Memory B cell (primary cell): ENCODE measurements at regions not wholly inside any gene's neighbourhood (a gene's known extent, or its start where the extent isn't known, plus 50 kb on each side); places are given as distances from the start of the nearest gene placed in this dataset.

ENCODE experiments used
- ATAC-seq: fragments of 150-1000 bp; cut with Tn5 transposase; 2 replicates; pipeline ENCODE4 v1.10.0; 2021; ENCODE audit warnings: low read depth, mild to moderate bottlenecking, moderate library complexity
- DNase-seq, 2 donors: peaks; one replicate each; pipeline ENCODE4 v3.0.0; 2022; ENCODE audit warnings: low spot score in 2 of 2
- H3K27ac Mint-ChIP-seq: one replicate; pipeline ENCODE4 v1.8.0; 2022; ENCODE audit warnings: mild to moderate bottlenecking, moderate library complexity, mixed read lengths
- H3K27me3 Mint-ChIP-seq: one replicate; pipeline ENCODE4 v1.8.0; 2022; ENCODE audit warnings: mixed read lengths
- H3K36me3 Mint-ChIP-seq: one replicate; pipeline ENCODE4 v1.8.0; 2022; ENCODE audit warnings: mild to moderate bottlenecking, mixed read lengths
- H3K4me1 Mint-ChIP-seq: one replicate; pipeline ENCODE4 v1.8.0; 2022; ENCODE audit warnings: mixed read lengths
- H3K4me3 Mint-ChIP-seq: one replicate; pipeline ENCODE4 v1.8.0; 2022; ENCODE audit warnings: mild to moderate bottlenecking, moderate library complexity, mixed read lengths
- H3K9me3 Mint-ChIP-seq: one replicate; pipeline ENCODE4 v1.8.0; 2022; ENCODE audit warnings: mixed read lengths

DNA sequence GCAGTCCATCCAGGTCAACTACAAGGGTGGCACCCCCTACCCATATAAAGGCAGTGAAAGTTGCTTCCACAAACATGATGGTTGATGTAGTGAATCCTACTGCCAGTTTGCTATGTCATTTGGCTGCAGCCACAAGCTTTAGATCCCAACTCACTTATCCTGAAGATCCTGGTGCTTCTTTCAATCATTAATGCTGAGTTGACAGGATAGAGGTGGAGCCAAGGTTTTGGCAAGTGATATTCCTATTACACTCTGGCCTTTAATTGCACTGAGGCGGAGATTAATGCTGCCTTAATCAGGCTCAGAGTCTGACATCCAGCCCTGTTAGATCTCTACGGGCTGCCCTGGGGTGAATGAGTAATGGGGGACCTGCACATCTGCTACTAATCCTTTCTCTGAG lies 542.4 kb upstream of the ARX start:
- Mint-ChIP-seq H3K27me3 (no peaks in the 10 kb centered on the region), H3K4me3 (no peak overlapping the region), H3K36me3 (no peaks in the 10 kb centered on the region), H3K4me1 (no peaks in the 10 kb centered on the region), H3K27ac (no peak overlapping the region), H3K9me3 (peaks cover 2% of the 10 kb centered on the region)
- DNase-seq (no peak), ATAC-seq (no peak)

DNA sequence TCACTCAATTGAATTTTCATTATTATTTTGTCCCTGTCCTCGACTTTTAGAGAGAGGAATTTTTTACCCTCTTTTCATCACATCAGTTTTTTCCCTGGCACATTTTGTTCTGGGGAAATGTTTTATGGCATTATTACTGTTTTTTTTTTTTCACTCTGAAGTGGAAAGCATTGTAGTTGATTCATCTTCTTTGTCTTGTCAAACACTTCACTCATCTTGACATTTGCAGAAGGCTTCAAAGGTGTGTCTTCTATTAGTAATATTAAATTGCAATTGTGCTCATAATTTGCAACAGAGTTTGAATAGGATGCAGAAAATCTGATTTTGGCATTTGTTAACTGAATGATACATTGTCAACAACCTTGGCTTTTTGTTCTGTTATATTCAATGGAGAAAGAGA lies 545.4 kb upstream of the ARX start:
- no peaks in the 10 kb centered on the region for H3K27me3 Mint-ChIP-seq
- no peak overlapping the region for H3K4me3 Mint-ChIP-seq
- peaks cover 2% of the 10 kb centered on the region for H3K9me3 Mint-ChIP-seq

DNA sequence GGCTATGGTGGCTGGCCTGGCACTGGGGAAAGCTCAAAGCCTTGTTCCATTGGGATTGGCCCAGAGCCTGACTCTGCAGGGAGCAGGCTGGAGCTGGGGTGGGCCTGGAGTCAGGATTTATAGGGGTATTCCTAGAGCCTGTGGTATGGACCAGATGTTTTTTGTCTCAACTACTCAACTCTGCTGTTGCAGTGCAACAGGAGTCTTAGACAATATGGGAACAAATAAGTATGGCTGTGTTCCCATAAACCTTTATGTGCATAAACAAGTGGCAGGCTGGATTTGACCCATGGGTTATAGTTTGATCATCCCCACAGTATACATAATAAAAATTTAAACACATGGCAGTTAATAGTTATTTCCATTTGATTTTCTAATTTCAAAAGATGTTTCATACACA lies 557.9 kb upstream of the ARX start:
- no peak overlapping the region for H3K4me3 Mint-ChIP-seq
- no peaks in the 10 kb centered on the region for H3K4me1 Mint-ChIP-seq
- ATAC-seq (no peak), DNase-seq (no peak)
- peaks cover 7% of the 10 kb centered on the region for H3K9me3 Mint-ChIP-seq
- no peak overlapping the region for H3K27ac Mint-ChIP-seq
- no peaks in the 10 kb centered on the region for H3K36me3 Mint-ChIP-seq
- H3K27me3 Mint-ChIP-seq, result no peaks in the 10 kb centered on the region

More for the DNA sequence above, 545.4 kb upstream of the ARX start:
- no peaks in the 10 kb centered on the region for H3K36me3 Mint-ChIP-seq
- H3K27ac Mint-ChIP-seq, result no peak overlapping the region
- DNase-seq, result no peak
- no peaks in the 10 kb centered on the region for H3K4me1 Mint-ChIP-seq
- ATAC-seq, result no peak

DNA sequence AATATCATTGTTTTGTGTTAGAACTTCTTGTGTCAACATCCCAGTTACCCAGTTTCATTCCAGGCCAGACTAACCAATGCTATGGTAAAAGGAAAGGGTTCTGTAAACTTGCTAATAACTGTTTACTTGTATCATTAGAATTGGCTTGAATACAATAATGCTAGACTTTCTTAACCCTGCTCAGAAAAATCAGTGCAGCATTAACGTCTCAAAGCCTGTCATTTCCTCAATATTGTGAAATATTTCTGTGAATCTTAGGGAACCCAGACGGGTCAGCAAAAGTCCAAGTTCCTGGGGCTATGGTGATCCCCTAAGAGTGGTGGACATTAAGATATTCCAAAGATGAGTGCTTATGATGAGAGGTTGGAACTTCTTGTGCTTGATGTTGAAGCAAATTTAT lies 541.2 kb upstream of the MAGEB18 start:
- H3K4me1 Mint-ChIP-seq, result no peaks in the 10 kb centered on the region
- DNase-seq (no peak), ATAC-seq (no peak)

DNA sequence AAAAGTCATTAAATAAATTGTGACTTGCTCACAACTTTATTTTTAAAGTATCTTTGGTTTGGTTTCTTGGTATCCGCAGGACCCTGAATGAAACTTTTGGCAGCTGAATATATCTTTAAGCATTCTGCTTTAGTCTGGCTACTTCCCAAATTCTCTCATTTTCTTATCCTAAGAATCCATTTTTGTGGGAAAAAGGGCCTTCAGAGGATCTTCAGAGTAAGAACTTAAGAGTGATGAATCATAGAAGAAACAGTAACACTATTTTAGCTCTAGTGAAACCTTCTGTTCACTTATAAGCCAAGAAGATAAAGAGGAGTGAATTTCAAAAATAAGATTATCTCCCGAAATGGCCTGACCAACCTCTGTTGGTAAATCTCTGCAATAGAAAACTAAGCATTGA lies 540.6 kb upstream of the MAGEB18 start:
- no peaks in the 10 kb centered on the region for H3K27me3 Mint-ChIP-seq
- H3K27ac Mint-ChIP-seq, result no peak overlapping the region
- H3K9me3 Mint-ChIP-seq, result peaks cover 2% of the 10 kb centered on the region
- DNase-seq (no peak), ATAC-seq (no peak)
- no peaks in the 10 kb centered on the region for H3K4me1 Mint-ChIP-seq
- H3K4me3 Mint-ChIP-seq, result no peak overlapping the region
- no peaks in the 10 kb centered on the region for H3K36me3 Mint-ChIP-seq

More for the DNA sequence above, 541.2 kb upstream of the MAGEB18 start:
- H3K36me3 Mint-ChIP-seq, result no peaks in the 10 kb centered on the region
- H3K4me3 Mint-ChIP-seq, result no peak overlapping the region
- H3K9me3 Mint-ChIP-seq, result peaks cover 2% of the 10 kb centered on the region
- no peak overlapping the region for H3K27ac Mint-ChIP-seq
- H3K27me3 Mint-ChIP-seq, result no peaks in the 10 kb centered on the region

DNA sequence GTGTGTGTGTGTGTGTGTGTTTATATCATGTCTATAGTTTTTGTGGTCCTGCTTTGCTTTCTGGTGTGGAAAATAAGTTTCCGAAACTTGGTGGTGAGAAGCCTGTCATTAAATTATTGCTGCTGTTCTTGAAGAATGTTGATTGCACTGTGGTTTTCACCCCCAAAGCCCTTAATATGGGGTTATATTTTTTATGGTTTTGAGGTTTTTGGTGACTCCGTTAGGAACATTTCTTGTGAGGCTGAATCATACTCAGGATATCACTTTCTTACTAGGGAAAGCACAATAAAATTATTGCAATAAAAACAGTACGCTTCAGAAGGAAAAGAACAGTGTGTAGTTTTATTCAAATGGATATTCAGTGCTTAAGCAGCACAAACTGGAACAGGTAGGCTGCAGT lies 539.1 kb upstream of the MAGEB18 start:
- no peaks in the 10 kb centered on the region for H3K9me3 Mint-ChIP-seq
- ATAC-seq (no peak), DNase-seq (no peak)
- no peak overlapping the region for H3K4me3 Mint-ChIP-seq
- H3K27ac Mint-ChIP-seq, result no peak overlapping the region
- no peaks in the 10 kb centered on the region for H3K36me3 Mint-ChIP-seq
- no peaks in the 10 kb centered on the region for H3K27me3 Mint-ChIP-seq
- no peaks in the 10 kb centered on the region for H3K4me1 Mint-ChIP-seq

DNA sequence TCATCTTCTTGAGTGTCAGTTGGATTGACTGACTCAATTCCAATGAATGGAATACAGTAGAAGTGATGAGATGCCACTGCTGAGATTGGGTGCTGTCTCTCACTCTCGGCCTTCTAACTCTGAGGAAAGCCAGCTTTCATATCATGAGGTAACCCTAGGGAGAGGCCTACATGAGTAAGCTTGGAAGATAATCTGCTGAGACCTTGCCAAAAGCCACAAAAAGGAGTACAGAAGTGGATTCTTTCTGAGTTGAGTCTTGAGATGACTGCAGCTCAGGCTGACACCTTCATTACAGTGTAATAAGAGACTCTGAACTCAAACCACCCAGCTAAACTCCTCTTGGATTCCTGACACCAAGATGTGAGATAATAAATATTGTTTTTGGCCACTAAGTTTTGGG lies 537.4 kb upstream of the MAGEB18 start:
- H3K27me3 Mint-ChIP-seq, result no peaks in the 10 kb centered on the region
- no peaks in the 10 kb centered on the region for H3K9me3 Mint-ChIP-seq
- H3K36me3 Mint-ChIP-seq, result no peaks in the 10 kb centered on the region
- no peak for DNase-seq
- no peak overlapping the region for H3K4me3 Mint-ChIP-seq
- H3K4me1 Mint-ChIP-seq, result no peaks in the 10 kb centered on the region
- no peak for ATAC-seq
- H3K27ac Mint-ChIP-seq, result no peak overlapping the region

DNA sequence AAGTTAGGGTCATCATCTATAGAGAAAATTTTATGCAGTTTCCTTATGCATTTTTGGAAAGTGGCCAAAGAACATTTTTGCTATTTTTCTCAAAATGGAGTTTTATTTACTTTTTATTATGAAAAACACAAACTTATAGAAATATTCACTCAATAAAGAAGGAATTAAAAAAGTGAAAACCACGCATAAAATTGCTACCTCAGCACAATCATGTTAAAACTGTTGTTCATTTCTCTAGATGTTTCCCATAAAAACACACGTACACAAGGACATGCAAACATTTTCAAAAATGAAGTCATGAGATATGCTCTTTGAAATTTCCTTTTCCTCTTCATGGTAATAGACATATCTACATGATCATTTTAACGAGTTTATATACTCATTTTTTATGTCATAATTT lies 536.8 kb upstream of the MAGEB18 start:
- Mint-ChIP-seq H3K36me3 (no peaks in the 10 kb centered on the region), H3K27me3 (no peaks in the 10 kb centered on the region), H3K27ac (no peak overlapping the region), H3K9me3 (no peaks in the 10 kb centered on the region), H3K4me3 (no peak overlapping the region), H3K4me1 (no peaks in the 10 kb centered on the region)
- ATAC-seq (no peak), DNase-seq (no peak)

DNA sequence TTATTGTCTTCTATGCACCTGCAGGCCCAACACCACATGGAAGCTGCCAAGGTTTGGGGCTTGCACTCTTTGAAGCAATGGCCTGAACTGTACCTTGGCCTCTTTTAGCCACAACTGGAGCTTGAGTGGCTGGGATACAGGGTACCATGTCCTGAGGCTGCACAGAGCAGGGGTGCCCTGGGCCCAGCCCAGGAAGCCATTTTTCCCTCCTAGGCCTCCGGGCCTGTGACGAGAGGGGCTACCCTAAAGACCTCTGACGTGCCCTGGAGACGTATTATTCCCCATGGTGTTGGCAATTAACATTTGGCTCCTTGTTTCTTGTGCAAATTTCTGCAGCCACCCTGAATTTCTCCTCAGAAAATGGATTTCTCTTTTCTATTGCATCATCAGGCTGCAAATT lies 519.9 kb upstream of the MAGEB18 start:
- H3K9me3 Mint-ChIP-seq, result no peaks in the 10 kb centered on the region
- no peak overlapping the region for H3K27ac Mint-ChIP-seq
- H3K36me3 Mint-ChIP-seq, result no peaks in the 10 kb centered on the region
- no peak for ATAC-seq
- no peaks in the 10 kb centered on the region for H3K4me1 Mint-ChIP-seq
- H3K27me3 Mint-ChIP-seq, result no peaks in the 10 kb centered on the region
- no peak overlapping the region for H3K4me3 Mint-ChIP-seq
- no peak for DNase-seq

DNA sequence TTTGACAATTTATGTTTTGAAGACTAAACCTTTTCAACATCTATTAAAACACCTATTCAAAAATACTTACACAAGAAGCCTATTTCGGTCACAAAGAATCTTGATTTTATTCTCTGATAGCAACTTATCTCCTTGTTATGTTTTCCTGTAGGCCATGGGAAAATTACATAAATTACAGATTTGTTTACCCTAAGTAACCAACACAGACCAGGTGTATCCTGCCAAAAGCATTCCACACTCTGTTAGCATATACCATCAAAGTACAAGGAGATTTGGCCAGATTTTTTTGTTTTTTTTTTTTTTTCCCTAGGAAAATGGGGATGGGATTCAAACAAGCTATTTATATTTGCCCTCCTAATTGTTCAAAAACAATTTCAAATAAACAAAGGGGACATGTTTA lies 497.9 kb upstream of the MAGEB18 start:
- Mint-ChIP-seq H3K4me3 (no peak overlapping the region), H3K27me3 (no peaks in the 10 kb centered on the region), H3K4me1 (no peaks in the 10 kb centered on the region), H3K27ac (no peak overlapping the region), H3K36me3 (no peaks in the 10 kb centered on the region), H3K9me3 (peaks cover 4% of the 10 kb centered on the region)
- DNase-seq, result no peak
- no peak for ATAC-seq

DNA sequence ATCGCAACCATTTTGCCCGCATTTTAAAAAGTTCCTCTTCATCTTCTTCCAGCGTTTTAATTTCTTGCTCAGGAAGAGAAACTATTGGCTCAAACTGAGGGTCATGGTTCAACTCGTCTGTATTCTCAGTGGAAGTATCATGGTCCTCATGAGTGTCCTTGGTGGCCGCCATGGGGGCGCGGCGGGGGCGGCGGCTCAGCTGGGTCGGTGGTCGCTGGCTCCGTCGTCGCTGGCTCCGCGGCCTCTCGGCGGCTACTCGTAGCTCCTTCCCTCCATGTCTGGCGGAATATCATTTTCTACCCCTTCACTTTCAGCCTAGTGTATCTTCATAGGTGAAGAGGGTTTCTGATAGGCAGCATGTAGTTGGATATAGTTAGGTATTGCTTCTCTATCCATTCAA lies 492.0 kb upstream of the MAGEB18 start:
- Mint-ChIP-seq H3K4me1 (no peaks in the 10 kb centered on the region), H3K36me3 (no peaks in the 10 kb centered on the region), H3K4me3 (no peak overlapping the region), H3K27me3 (no peaks in the 10 kb centered on the region), H3K27ac (no peak overlapping the region), H3K9me3 (peaks cover 7% of the 10 kb centered on the region)
- DNase-seq (no peak), ATAC-seq (no peak)

DNA sequence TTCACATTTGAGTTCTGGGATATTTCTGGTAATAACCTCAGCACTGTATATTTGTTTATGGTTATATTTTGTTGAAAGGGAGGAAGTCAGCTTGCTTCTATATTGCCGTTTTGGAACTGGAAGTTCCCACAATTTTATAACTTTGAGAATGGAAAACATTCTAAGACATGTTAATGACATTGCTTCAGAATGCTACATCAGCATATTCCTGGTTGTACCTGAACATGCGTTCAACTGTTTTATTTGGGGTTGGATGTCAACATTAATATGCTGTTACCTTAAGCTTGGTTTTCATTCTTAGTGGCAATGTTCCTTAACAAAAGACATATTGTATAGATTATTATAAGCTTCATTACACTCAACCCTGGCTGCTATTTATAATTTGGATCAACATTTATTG lies 489.4 kb upstream of the MAGEB18 start:
- H3K9me3 Mint-ChIP-seq, result peaks cover 4% of the 10 kb centered on the region
- no peak for ATAC-seq
- no peak for DNase-seq
- no peaks in the 10 kb centered on the region for H3K4me1 Mint-ChIP-seq
- no peaks in the 10 kb centered on the region for H3K27me3 Mint-ChIP-seq
- no peak overlapping the region for H3K4me3 Mint-ChIP-seq
- no peaks in the 10 kb centered on the region for H3K36me3 Mint-ChIP-seq
- H3K27ac Mint-ChIP-seq, result no peak overlapping the region

DNA sequence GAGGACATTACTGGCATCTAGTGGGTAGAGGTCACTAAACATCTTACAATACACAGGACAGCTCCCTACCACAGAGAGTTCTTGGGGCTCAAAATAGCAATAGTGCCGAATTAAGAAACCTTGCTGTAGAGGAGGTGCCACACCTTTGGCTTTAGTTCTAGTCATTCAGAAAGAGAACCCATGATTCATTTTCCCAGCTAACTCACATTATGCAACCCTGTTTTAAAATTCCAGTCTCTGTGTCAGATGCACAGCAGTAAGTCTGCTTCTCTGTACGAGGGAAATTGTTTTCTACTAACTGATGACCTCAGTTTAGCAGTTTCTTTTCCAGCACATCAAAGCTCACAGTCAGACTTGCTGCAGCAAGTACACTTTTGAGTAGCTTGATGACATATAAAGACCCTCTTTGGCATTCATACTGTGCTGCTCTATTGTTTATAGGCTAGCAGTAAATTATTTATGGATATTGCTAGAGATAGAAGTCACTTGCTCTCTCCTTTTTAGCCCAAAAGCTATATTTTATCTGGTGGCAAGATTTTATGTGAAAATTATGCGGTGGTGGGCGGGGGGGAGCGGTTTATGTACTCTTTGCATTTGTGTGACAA lies 487.8 kb upstream of the MAGEB18 start:
- peaks cover 4% of the 10 kb centered on the region for H3K9me3 Mint-ChIP-seq
- ATAC-seq (no peak), DNase-seq (no peak)
- H3K4me3 Mint-ChIP-seq, result no peak overlapping the region
- no peaks in the 10 kb centered on the region for H3K27me3 Mint-ChIP-seq
- no peak overlapping the region for H3K27ac Mint-ChIP-seq
- no peaks in the 10 kb centered on the region for H3K4me1 Mint-ChIP-seq
- no peaks in the 10 kb centered on the region for H3K36me3 Mint-ChIP-seq

DNA sequence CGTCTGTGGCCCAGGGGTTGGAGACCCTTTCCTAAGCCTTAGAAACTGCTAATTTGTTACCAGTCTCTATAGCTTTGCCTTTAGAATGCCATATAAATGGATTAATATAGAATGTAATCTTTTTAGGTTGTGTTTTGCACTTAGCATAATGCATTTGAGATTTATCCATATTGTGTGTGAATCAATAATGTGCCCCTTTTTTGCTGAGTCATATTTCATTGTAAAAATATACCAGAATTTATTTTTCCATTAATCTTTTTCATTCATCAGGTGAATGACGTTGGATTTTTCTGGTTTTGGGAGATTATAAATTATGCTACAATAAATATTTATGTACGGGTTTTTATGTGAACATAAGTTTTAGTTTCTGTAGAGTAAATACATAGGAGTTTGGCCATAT lies 478.8 kb upstream of the MAGEB18 start:
- DNase-seq (no peak), ATAC-seq (no peak)
- no peak overlapping the region for H3K27ac Mint-ChIP-seq
- no peaks in the 10 kb centered on the region for H3K4me1 Mint-ChIP-seq
- H3K36me3 Mint-ChIP-seq, result no peaks in the 10 kb centered on the region
- no peaks in the 10 kb centered on the region for H3K27me3 Mint-ChIP-seq
- H3K9me3 Mint-ChIP-seq, result no peaks in the 10 kb centered on the region
- H3K4me3 Mint-ChIP-seq, result no peak overlapping the region

DNA sequence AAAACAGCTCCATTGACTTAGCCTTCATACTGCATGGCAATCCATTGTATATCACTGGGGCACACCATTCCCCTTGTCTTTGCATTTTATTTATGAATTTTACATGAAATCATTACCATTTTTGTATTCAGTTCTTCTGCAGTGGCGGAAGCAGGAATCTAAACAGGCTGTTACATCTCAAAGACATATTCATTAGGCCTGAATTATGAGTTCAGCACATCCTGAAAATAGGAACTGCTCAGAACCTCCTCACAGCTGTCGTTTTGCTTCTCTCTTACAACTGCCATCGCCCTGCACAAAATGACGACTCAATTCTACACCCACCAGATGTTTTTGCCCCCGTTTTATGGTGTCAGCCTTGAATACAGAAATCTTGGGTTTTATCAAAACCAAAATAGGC lies 474.4 kb upstream of the MAGEB18 start:
- ATAC-seq (no peak), DNase-seq (no peak)
- H3K9me3 Mint-ChIP-seq, result no peaks in the 10 kb centered on the region
- no peaks in the 10 kb centered on the region for H3K36me3 Mint-ChIP-seq
- no peak overlapping the region for H3K4me3 Mint-ChIP-seq
- H3K27me3 Mint-ChIP-seq, result no peaks in the 10 kb centered on the region
- no peak overlapping the region for H3K27ac Mint-ChIP-seq
- no peaks in the 10 kb centered on the region for H3K4me1 Mint-ChIP-seq
